IMR-90 (cell line): ENCODE measurements at regions not wholly inside any gene's neighbourhood (a gene's known extent, or its start where the extent isn't known, plus 50 kb on each side); places are given as distances from the start of the nearest gene placed in this dataset.

Experiments
- ATAC-seq: fragments of 200-7000 bp; cut with Tn5 transposase; 2 replicates; pipeline ENCODE4 v1.9.1; 2020; ENCODE audit warnings: low read depth, mild to moderate bottlenecking, moderate library complexity
- BruUV-seq: library from RNA; stranded (reverse); fragments of 400-500 nt; replicated peaks from 2 replicates; lab custom pipeline; 2021; lab: Mats Ljungman, UMichigan
- CTCF ChIA-PET: fragments of 300-600 bp; formaldehyde crosslinking; extraction: SDS; loops from one replicate; lab custom pipeline; 2021; ENCODE audit warnings: antibody characterized with exemption; lab: Yijun Ruan, JAX
- POLR2A ChIA-PET: fragments of 300-600 bp; sonication (Branson Sonifier 250); formaldehyde crosslinking; loops from one replicate; lab custom pipeline; 2022; ENCODE audit warnings: antibody characterized with exemption; ENCODE audit not compliant: unreplicated experiment; lab: Charles Lee
- DNase-seq: peaks from one replicate; pipeline ENCODE4 v3.0.0; 2013
- H2AFZ ChIP-seq: replicated peaks from 2 replicates; pipeline ENCODE3; 2013; ENCODE audit warnings: low read length, mild to moderate bottlenecking; ENCODE audit not compliant: poor library complexity
- H2AK5ac ChIP-seq: 2 replicates; pipeline ENCODE4 v1.6.1; 2013; ENCODE audit warnings: low read depth, low read length, inconsistent platforms
- H2AK9ac ChIP-seq: replicated peaks from 2 replicates; pipeline ENCODE3; 2013; ENCODE audit warnings: mild to moderate bottlenecking, low read depth, low read length, moderate library complexity; ENCODE audit not compliant: poor library complexity
- H2BK120ac ChIP-seq: 2 replicates; pipeline ENCODE4 v1.6.1; 2013; ENCODE audit warnings: low read depth, low read length, inconsistent platforms
- H2BK15ac ChIP-seq: 3 replicates; pipeline ENCODE4 v1.6.1; 2013; ENCODE audit warnings: low read depth, low read length, inconsistent platforms
- H2BK20ac ChIP-seq: 2 replicates; pipeline ENCODE4 v1.6.1; 2013; ENCODE audit warnings: low read depth, mild to moderate bottlenecking, inconsistent platforms, low read length, moderate library complexity
- H2BK5ac ChIP-seq: 2 replicates; pipeline ENCODE4 v1.6.1; 2013; ENCODE audit warnings: mild to moderate bottlenecking, low read depth, low read length, inconsistent platforms; ENCODE audit not compliant: poor library complexity, severe bottlenecking
- H3K14ac ChIP-seq: replicated peaks from 2 replicates; pipeline ENCODE4 v1.6.1; 2013; ENCODE audit warnings: low read depth, low read length, inconsistent platforms
- H3K18ac ChIP-seq: 2 replicates; pipeline ENCODE4 v1.6.1; 2013; ENCODE audit warnings: low read depth, low read length, control low read depth
- H3K23ac ChIP-seq: 2 replicates; pipeline ENCODE4 v1.6.1; 2013; ENCODE audit warnings: low read depth, low read length, inconsistent platforms
- H3K27ac ChIP-seq: 2 replicates; pipeline ENCODE4 v1.5.1; 2013; ENCODE audit warnings: mild to moderate bottlenecking, control low read depth, low read length; ENCODE audit not compliant: insufficient read depth
- H3K27me3 ChIP-seq: 2 replicates; pipeline ENCODE4 v1.6.1; 2013; ENCODE audit warnings: low read length; ENCODE audit not compliant: control insufficient read depth, insufficient read depth
- H3K36me3 ChIP-seq: 2 replicates; pipeline ENCODE4 v1.6.1; 2013; ENCODE audit warnings: low read length, mixed read lengths; ENCODE audit not compliant: control insufficient read depth, insufficient read depth
- H3K4ac ChIP-seq: 2 replicates; pipeline ENCODE4 v1.6.1; 2013; ENCODE audit warnings: low read depth, low read length, inconsistent platforms
- H3K4me1 ChIP-seq: 2 replicates; pipeline ENCODE4 v1.6.1; 2013; ENCODE audit warnings: low read length, mixed read lengths; ENCODE audit not compliant: control insufficient read depth, insufficient read depth
- H3K4me2 ChIP-seq: 2 replicates; pipeline ENCODE4 v1.6.1; 2013; ENCODE audit warnings: low read depth, mild to moderate bottlenecking, control low read depth, low read length, moderate library complexity
- H3K4me3 ChIP-seq: 2 replicates; pipeline ENCODE4 v1.5.1; 2013; ENCODE audit warnings: low read depth, mild to moderate bottlenecking, control low read depth, low read length, moderate library complexity; ENCODE audit not compliant: insufficient read depth
- H3K56ac ChIP-seq: 2 replicates; pipeline ENCODE4 v1.6.1; 2013; ENCODE audit warnings: low read length, inconsistent platforms; ENCODE audit not compliant: insufficient read depth; ENCODE audit errors: extremely low read depth
- H3K79me1 ChIP-seq, 2 experiments: 2 replicates each; pipeline ENCODE4 v1.6.1; 2013; ENCODE audit warnings: low read length in 2 of 2, inconsistent platforms in 1 of 2, low read depth in 1 of 2
- H3K9ac ChIP-seq: 2 replicates; pipeline ENCODE4 v1.6.1; 2013; ENCODE audit warnings: low read depth, low read length, control low read depth
- H3K9me1 ChIP-seq: 2 replicates; pipeline ENCODE4 v1.6.1; 2013; ENCODE audit warnings: low read length, inconsistent platforms; ENCODE audit not compliant: insufficient read depth
- H3K9me3 ChIP-seq: 2 replicates; pipeline ENCODE4 v1.6.1; 2013; ENCODE audit warnings: low read length; ENCODE audit not compliant: control insufficient read depth, insufficient read depth
- H4K20me1 ChIP-seq: 2 replicates; pipeline ENCODE4 v1.6.1; 2013; ENCODE audit warnings: low read length, inconsistent platforms; ENCODE audit not compliant: insufficient read depth
- H4K5ac ChIP-seq: 2 replicates; pipeline ENCODE4 v1.6.1; 2013; ENCODE audit warnings: mild to moderate bottlenecking, low read depth, low read length, control low read depth
- H4K8ac ChIP-seq, 2 experiments: 2 replicates each; pipeline ENCODE4 v1.6.1; 2013; ENCODE audit warnings: low read depth in 2 of 2, low read length in 2 of 2, control low read depth in 1 of 2, inconsistent platforms in 1 of 2
- H4K91ac ChIP-seq: 2 replicates; pipeline ENCODE4 v1.6.1; 2013; ENCODE audit warnings: low read depth, low read length, inconsistent platforms; ENCODE audit not compliant: insufficient read depth
- MAFK ChIP-seq: IDR thresholded peaks from 2 replicates; pipeline ENCODE4 v1.6.1; 2012; ENCODE audit warnings: low read depth, low read length, improper control_type of control experiment
- MAZ ChIP-seq: IDR thresholded peaks from 2 replicates; pipeline ENCODE4 v1.6.1; 2012; ENCODE audit warnings: low read depth, mild to moderate bottlenecking, low read length, improper control_type of control experiment, moderate library complexity, borderline replicate concordance
- NFE2L2 ChIP-seq: fragments of 150-350 bp; IDR thresholded peaks from 2 replicates; pipeline ENCODE4 v1.6.1; 2016; ENCODE audit warnings: low read depth, mild to moderate bottlenecking, low read length
- POLR2A ChIP-seq: IDR thresholded peaks from 2 replicates; pipeline ENCODE4 v1.6.1; 2012; ENCODE audit warnings: mild to moderate bottlenecking, low read depth, low read length
- USF2 ChIP-seq: fragments of 150-350 bp; IDR thresholded peaks from 2 replicates; pipeline ENCODE4 v1.6.1; 2017; ENCODE audit warnings: mild to moderate bottlenecking, antibody characterized with exemption, low read length, low read depth
- WGBS, 2 experiments: methylation state at CpG; one replicate each; pipeline versions ENCODE4 v1.1.5 to v1.1.7; 2013; ENCODE audit warnings: missing lambda C conversion rate in 2 of 2; ENCODE audit not compliant: insufficient read length in 1 of 2; ENCODE audit errors: extremely low coverage in 2 of 2; 5-methylcytosine and 5-hydroxymethylcytosine counted together
- dilution Hi-C: fragments of 300-500 bp; cut with HindIII; formaldehyde crosslinking; loops from one replicate; pipeline ENCODE4 v1.14.3; 2018; ENCODE audit warnings: low sequenced_read_pairs; ENCODE audit not compliant: unreplicated experiment
- in situ Hi-C: fragments of 300-500 bp; cut with MboI; formaldehyde crosslinking; loops from 3 replicates; pipeline ENCODE4 v1.14.3; 2019; ENCODE audit warnings: low sequenced_read_pairs, inconsistent platforms, mixed read lengths
- intact Hi-C: fragments of 100-400 bp; cut with micrococcal nuclease; formaldehyde crosslinking; loops from 2 replicates; pipeline ENCODE4 v1.10.0; 2022
- TF ChIP-seq, protein P1 (sequence below): fragments of 150-350 bp; IDR thresholded peaks from 2 replicates; pipeline ENCODE4 v1.6.1; 2016; ENCODE audit warnings: low read depth, mild to moderate bottlenecking, low read length, moderate library complexity, borderline replicate concordance

DNA sequence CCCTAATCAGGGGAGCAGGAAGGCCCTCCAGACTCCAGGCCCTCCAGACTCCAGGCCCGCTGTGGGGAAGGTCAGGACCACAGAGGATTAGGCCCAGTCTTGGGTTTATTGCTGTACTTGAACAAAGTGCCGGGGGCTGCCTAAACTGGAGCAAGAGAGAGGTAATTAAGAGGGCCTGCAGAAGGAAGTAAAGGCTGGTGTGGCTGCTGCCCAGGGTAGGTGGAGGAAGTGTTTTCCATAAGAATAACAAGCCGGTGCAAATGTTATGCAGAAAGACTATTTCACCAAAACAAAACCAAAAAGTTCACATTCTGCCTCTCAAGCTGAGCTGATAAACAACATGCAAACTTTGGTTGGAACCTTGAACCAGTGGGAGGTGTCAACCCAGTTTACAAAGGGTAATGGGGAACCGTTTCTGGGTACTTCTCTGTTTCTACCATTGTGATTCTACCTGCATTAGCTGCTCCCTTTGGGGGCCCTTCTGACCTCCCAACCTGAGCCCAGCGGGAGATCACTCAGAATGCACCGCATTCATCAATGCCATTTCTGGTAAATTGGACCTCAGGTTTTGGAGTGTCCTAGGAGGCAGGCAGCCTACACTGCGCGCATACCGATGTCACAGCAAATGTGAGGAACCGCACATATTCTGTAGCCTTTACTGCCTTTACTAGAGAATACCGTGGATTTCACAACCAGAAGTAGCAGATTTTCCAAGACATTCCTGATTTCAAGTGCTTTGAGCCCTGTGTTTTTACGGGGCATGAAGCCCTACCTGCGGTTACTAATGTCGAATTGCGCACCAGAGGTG is 59.7 kb upstream of the BCOR start (continued):
- TF ChIP-seq MAFK (no peak), POLR2A (no peak)

DNA sequence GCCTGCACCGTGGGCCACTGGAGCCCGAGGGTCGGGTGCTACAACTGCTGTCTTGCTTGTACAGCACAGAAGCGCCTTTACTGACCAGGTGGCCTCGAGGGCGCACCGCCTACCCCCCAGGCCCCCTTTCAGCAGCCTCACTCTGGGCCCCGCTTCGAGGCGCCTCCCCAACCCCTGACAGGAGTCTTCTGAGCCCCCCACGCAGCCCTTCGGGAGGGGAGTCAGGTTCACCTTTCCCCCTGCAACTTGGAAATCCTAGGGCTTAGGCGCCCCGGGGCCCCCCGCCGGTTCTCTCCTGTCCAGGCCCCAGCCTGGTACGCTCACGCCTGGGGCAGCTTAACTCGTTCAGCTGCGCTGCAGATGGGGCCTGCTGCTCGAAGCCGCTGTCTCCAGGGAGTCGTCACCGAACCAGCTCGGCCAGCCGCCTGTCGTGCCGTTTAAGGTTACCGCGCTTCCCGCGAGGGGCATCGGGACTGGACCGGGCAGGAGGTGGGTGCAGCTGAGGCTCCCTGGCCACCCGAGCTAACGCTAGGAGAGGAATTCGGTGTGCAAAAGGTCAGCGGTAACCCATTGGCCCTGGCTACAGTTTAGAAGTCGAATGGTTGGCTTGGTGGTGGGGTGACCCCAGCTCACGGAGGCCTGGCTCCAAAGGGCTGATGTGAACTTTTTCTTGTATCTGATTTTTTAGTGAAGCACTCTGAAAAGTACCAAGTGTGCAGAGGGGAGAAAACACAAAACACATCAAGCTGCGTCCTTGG is 58.9 kb upstream of the BCOR start:
- Histone ChIP-seq H2BK5ac (no peak overlapping the region), H4K91ac (no peak overlapping the region), H3K4me3 (no peak overlapping the region), H3K27me3 (peaks cover 4% of the 10 kb centered on the region; the same call in 1 of the 2 replicates), H3K9me1 (no peaks in the 10 kb centered on the region), H2BK20ac (no peak overlapping the region), H3K36me3 (no peaks in the 10 kb centered on the region), H2BK15ac (no peak overlapping the region), H3K9me3 (no peaks in the 10 kb centered on the region), H2BK120ac (no peak overlapping the region), H3K4me1 (peaks cover 2% of the 10 kb centered on the region; the same call in 1 of the 2 replicates), H3K18ac (no peak overlapping the region), H3K23ac (no peak overlapping the region), H4K20me1 (no peaks in the 10 kb centered on the region), H3K14ac (no peak overlapping the region), H4K5ac (no peak overlapping the region), H3K4me2 (no peak overlapping the region), H3K9ac (no peak overlapping the region), H3K4ac (no peak overlapping the region), H2AK5ac (no peak overlapping the region), H2AFZ (no peak overlapping the region), H4K8ac (no peak overlapping the region), H3K79me1 (no peaks in the 10 kb centered on the region), H3K56ac (no peak overlapping the region), H2AK9ac (no peak overlapping the region), H3K27ac (no peak overlapping the region)
- DNase-seq (no peak), ATAC-seq (no peak)
- no TSS peak for BruUV-seq
- ChIA-PET POLR2A (no interaction called here), CTCF (no interaction called here)
- dilution Hi-C loops = no loop called here
- in situ Hi-C loops = no loop called here
- WGBS, 2 experiments = 56% methylated on average over 20 of the region's 41 CpGs; no CpG with 5 or more reads in 1 of the 2 experiments
- TF ChIP-seq USF2 (no peak), NFE2L2 (no peak), POLR2A (no peak), MAZ (no peak)
- TF ChIP-seq, protein P1, sequence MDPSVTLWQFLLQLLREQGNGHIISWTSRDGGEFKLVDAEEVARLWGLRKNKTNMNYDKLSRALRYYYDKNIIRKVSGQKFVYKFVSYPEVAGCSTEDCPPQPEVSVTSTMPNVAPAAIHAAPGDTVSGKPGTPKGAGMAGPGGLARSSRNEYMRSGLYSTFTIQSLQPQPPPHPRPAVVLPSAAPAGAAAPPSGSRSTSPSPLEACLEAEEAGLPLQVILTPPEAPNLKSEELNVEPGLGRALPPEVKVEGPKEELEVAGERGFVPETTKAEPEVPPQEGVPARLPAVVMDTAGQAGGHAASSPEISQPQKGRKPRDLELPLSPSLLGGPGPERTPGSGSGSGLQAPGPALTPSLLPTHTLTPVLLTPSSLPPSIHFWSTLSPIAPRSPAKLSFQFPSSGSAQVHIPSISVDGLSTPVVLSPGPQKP = no peak
- intact Hi-C loops = loop anchor here (5.0 to 10.0 kb wide), 2 partner anchors 344 to 422 kb away; no protein-coding TSS in a partner anchor
